ENCODE measurements at regions not wholly inside any gene's neighbourhood (a gene's known extent, or its start where the extent isn't known, plus 50 kb on each side); places are given as distances from the start of the nearest gene placed in this dataset.

DNA sequence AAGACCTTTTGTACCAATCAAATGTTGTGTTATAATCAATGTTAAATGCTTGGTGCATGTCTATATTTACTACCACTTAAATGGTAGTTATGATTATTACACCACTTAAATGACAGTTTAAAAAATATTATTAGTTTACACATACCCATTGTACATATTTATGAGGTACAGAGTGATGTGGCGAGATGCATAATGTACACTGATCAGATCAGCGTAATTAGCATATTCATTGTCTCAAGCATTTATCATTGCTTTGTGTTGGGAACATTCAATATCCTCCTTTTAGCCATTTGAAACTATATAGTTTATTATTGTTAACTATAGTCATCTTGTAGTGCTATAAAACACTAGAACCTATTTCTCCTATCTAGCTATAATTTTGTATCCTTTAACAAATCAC lies 434.4 kb upstream of the ACTBL2 start:
- no peaks in the 10 kb centered on the region for H4K20me1 ChIP-seq (ENCODE audit: control insufficient read depth, insufficient read depth, low read depth, low read length)
- no peak for TF ChIP-seq EZH2phosphoT487 (IDR thresholded peaks at IDR 0.05; ENCODE audit: borderline replicate concordance, low read length)
- TF ChIP-seq, protein P1, sequence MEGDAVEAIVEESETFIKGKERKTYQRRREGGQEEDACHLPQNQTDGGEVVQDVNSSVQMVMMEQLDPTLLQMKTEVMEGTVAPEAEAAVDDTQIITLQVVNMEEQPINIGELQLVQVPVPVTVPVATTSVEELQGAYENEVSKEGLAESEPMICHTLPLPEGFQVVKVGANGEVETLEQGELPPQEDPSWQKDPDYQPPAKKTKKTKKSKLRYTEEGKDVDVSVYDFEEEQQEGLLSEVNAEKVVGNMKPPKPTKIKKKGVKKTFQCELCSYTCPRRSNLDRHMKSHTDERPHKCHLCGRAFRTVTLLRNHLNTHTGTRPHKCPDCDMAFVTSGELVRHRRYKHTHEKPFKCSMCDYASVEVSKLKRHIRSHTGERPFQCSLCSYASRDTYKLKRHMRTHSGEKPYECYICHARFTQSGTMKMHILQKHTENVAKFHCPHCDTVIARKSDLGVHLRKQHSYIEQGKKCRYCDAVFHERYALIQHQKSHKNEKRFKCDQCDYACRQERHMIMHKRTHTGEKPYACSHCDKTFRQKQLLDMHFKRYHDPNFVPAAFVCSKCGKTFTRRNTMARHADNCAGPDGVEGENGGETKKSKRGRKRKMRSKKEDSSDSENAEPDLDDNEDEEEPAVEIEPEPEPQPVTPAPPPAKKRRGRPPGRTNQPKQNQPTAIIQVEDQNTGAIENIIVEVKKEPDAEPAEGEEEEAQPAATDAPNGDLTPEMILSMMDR (IDR thresholded peaks at IDR 0.05; ENCODE audit: low read depth, low read length, poor library complexity, severe bottlenecking): no peak
- H3K36me3 ChIP-seq (ENCODE audit: control insufficient read depth, low read length): no peaks in the 10 kb centered on the region
- H3F3A ChIP-seq (ENCODE audit: control insufficient read depth, insufficient read depth): no peaks in the 10 kb centered on the region
- H3K27me3 ChIP-seq (ENCODE audit: control insufficient read depth, low read length): no peaks in the 10 kb centered on the region
- no peak overlapping the region for H3K27ac ChIP-seq (ENCODE audit: low read depth, low read length)
- H3K4me2 ChIP-seq (ENCODE audit: low read length): no peak overlapping the region
- H3K79me2 ChIP-seq (ENCODE audit: control insufficient read depth, low read length): no peaks in the 10 kb centered on the region
- H3K9me2 ChIP-seq (replicated peaks; ENCODE audit: control insufficient read depth, low read length): no peaks in the 10 kb centered on the region
- H3K4me1 ChIP-seq (ENCODE audit: control insufficient read depth, low read length): no peaks in the 10 kb centered on the region
- no peak overlapping the region for H3K4me3 ChIP-seq (ENCODE audit: low read length)
- H3K9me3 ChIP-seq (ENCODE audit: control insufficient read depth, insufficient read depth, low read length): no peaks in the 10 kb centered on the region

DNA sequence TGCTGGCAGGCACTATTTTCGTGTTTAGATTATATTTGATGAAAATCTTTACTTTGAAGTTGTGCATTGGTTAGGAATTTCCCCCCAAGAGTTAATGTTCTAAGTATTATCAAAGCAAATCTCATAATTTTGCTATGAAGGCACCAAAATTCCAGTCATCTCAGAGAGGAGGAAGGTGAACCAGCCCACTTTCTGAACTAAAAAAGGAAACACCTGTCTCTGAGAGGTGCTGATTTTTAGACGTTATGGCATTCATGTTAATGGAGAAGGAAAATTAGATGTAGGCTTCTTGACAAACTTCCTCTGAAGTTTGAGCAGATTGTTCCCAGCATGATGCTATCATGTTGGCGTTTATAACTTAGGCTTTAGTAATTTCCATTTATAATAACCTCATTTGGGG lies 432.9 kb upstream of the ACTBL2 start:
- Histone ChIP-seq H3K27ac (ENCODE audit: low read depth, low read length) (no peak overlapping the region), H3K27me3 (ENCODE audit: control insufficient read depth, low read length) (no peaks in the 10 kb centered on the region), H3K4me3 (ENCODE audit: low read length) (no peak overlapping the region), H3K9me2 (replicated peaks; ENCODE audit: control insufficient read depth, low read length) (no peaks in the 10 kb centered on the region), H3K36me3 (ENCODE audit: control insufficient read depth, low read length) (no peaks in the 10 kb centered on the region), H3K4me1 (ENCODE audit: control insufficient read depth, low read length) (no peaks in the 10 kb centered on the region), H3K9me3 (ENCODE audit: control insufficient read depth, insufficient read depth, low read length) (no peaks in the 10 kb centered on the region), H3K4me2 (ENCODE audit: low read length) (no peak overlapping the region), H4K20me1 (ENCODE audit: control insufficient read depth, insufficient read depth, low read depth, low read length) (no peaks in the 10 kb centered on the region), H3K79me2 (ENCODE audit: control insufficient read depth, low read length) (no peaks in the 10 kb centered on the region), H3F3A (ENCODE audit: control insufficient read depth, insufficient read depth) (no peaks in the 10 kb centered on the region)
- TF ChIP-seq, protein P1 (IDR thresholded peaks at IDR 0.05; ENCODE audit: low read depth, low read length, poor library complexity, severe bottlenecking): no peak
- TF ChIP-seq EZH2phosphoT487 (IDR thresholded peaks at IDR 0.05; ENCODE audit: borderline replicate concordance, low read length): no peak

DNA sequence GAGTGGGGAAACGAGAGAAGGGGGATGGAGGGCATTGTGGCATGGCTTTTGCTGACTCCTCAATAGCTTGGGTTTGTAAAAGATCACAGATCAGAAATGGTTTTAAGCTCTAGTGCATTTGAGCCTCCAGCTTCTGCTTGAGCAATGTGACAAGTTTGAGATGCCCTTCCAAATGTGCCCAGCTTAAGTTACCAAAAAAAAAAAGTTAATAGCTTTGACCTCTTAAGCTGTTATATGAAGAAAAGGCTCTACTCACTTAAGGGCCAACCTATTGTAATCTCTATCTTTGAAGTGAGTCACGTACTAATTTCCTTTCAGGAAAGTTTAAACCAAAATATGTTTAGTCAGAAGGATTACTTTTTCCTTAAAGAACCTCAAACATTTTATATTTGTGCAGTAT lies 428.8 kb upstream of the ACTBL2 start:
- no peaks in the 10 kb centered on the region for H3K79me2 ChIP-seq (ENCODE audit: control insufficient read depth, low read length)
- H3F3A ChIP-seq (ENCODE audit: control insufficient read depth, insufficient read depth): no peaks in the 10 kb centered on the region
- H3K27me3 ChIP-seq (ENCODE audit: control insufficient read depth, low read length): no peaks in the 10 kb centered on the region
- TF ChIP-seq, protein P1 (IDR thresholded peaks at IDR 0.05; ENCODE audit: low read depth, low read length, poor library complexity, severe bottlenecking): no peak
- no peak for TF ChIP-seq EZH2phosphoT487 (IDR thresholded peaks at IDR 0.05; ENCODE audit: borderline replicate concordance, low read length)
- no peaks in the 10 kb centered on the region for H3K4me1 ChIP-seq (ENCODE audit: control insufficient read depth, low read length)
- no peak overlapping the region for H3K27ac ChIP-seq (ENCODE audit: low read depth, low read length)
- H3K36me3 ChIP-seq (ENCODE audit: control insufficient read depth, low read length): no peaks in the 10 kb centered on the region
- H4K20me1 ChIP-seq (ENCODE audit: control insufficient read depth, insufficient read depth, low read depth, low read length): no peaks in the 10 kb centered on the region
- no peaks in the 10 kb centered on the region for H3K9me2 ChIP-seq (replicated peaks; ENCODE audit: control insufficient read depth, low read length)
- H3K4me3 ChIP-seq (ENCODE audit: low read length): no peak overlapping the region
- no peak overlapping the region for H3K4me2 ChIP-seq (ENCODE audit: low read length)
- no peaks in the 10 kb centered on the region for H3K9me3 ChIP-seq (ENCODE audit: control insufficient read depth, insufficient read depth, low read length)

DNA sequence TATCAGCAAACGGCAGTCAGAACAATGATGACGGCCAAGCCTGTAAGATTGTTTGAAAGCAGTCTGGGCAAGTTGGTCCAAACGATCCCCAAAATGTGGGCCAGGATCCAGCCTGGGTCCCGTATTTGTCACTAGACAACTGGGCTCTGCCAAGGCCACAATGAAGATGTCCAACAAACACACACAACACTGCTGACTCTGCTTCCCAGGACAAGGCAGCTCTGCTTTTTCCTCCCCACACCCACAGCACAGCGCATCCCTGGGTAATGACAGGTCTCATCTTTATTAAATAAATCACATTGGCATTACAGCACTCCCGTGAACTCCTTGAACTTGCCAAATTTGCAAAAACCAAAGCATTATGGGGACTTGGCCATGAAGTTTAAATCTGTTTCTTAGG lies 424.1 kb upstream of the ACTBL2 start:
- TF ChIP-seq, protein P1 (IDR thresholded peaks at IDR 0.05; ENCODE audit: low read depth, low read length, poor library complexity, severe bottlenecking): no peak
- H3K9me3 ChIP-seq (ENCODE audit: control insufficient read depth, insufficient read depth, low read length): no peaks in the 10 kb centered on the region
- H3K4me1 ChIP-seq (ENCODE audit: control insufficient read depth, low read length): no peaks in the 10 kb centered on the region
- H3K27ac ChIP-seq (ENCODE audit: low read depth, low read length): no peak overlapping the region
- H3K4me2 ChIP-seq (ENCODE audit: low read length): no peak overlapping the region
- H4K20me1 ChIP-seq (ENCODE audit: control insufficient read depth, insufficient read depth, low read depth, low read length): no peaks in the 10 kb centered on the region
- H3F3A ChIP-seq (ENCODE audit: control insufficient read depth, insufficient read depth): no peaks in the 10 kb centered on the region
- H3K27me3 ChIP-seq (ENCODE audit: control insufficient read depth, low read length): no peaks in the 10 kb centered on the region
- no peak overlapping the region for H3K4me3 ChIP-seq (ENCODE audit: low read length)
- no peaks in the 10 kb centered on the region for H3K9me2 ChIP-seq (replicated peaks; ENCODE audit: control insufficient read depth, low read length)
- no peaks in the 10 kb centered on the region for H3K79me2 ChIP-seq (ENCODE audit: control insufficient read depth, low read length)
- no peaks in the 10 kb centered on the region for H3K36me3 ChIP-seq (ENCODE audit: control insufficient read depth, low read length)

All from DOHH2 (cell line).